MM.1S (cell line): ENCODE measurements at regions not wholly inside any gene's neighbourhood (a gene's known extent, or its start where the extent isn't known, plus 50 kb on each side); places are given as distances from the start of the nearest gene placed in this dataset.

Source experiments
- DNase-seq: peaks from one replicate; pipeline ENCODE4 v3.0.0-alpha.2; 2015
- H2AFZ ChIP-seq: fragments of 300-600 bp; sonication (generic); 2 replicates; pipeline ENCODE4 v1.6.0; 2016; ENCODE audit warnings: antibody characterized with exemption, low read length
- H3F3A ChIP-seq: fragments of 300-600 bp; sonication (generic); 2 replicates; pipeline ENCODE4 v1.6.1; 2016; ENCODE audit warnings: mild to moderate bottlenecking, antibody characterized with exemption, low read length, moderate library complexity, mixed read lengths; ENCODE audit not compliant: insufficient read depth
- H3K27ac ChIP-seq: fragments of 300-600 bp; sonication (generic); 2 replicates; pipeline ENCODE4 v1.5.1; 2016; ENCODE audit warnings: mild to moderate bottlenecking, low read length
- H3K27me3 ChIP-seq: fragments of 300-600 bp; sonication (generic); replicated peaks from 2 replicates; pipeline ENCODE4 v1.6.0; 2016; ENCODE audit warnings: low read length; ENCODE audit not compliant: insufficient read depth
- H3K36me3 ChIP-seq: fragments of 300-600 bp; sonication (generic); replicated peaks from 2 replicates; pipeline ENCODE4 v1.6.1; 2016; ENCODE audit warnings: mild to moderate bottlenecking, low read length, mixed read lengths; ENCODE audit not compliant: insufficient read depth
- H3K4me1 ChIP-seq: fragments of 300-600 bp; sonication (generic); 2 replicates; pipeline ENCODE4 v1.6.1; 2016; ENCODE audit warnings: low read length, mixed read lengths
- H3K4me2 ChIP-seq: fragments of 300-600 bp; sonication (generic); 2 replicates; pipeline ENCODE4 v1.6.0; 2016; ENCODE audit warnings: low read depth, low read length
- H3K4me3 ChIP-seq: fragments of 300-600 bp; sonication (generic); 2 replicates; pipeline ENCODE4 v1.5.1; 2016; ENCODE audit warnings: low read length, mixed read lengths
- H3K79me2 ChIP-seq: fragments of 300-600 bp; sonication (generic); 2 replicates; pipeline ENCODE4 v1.6.1; 2016; ENCODE audit warnings: mixed run types, low read length, mixed read lengths
- H3K9ac ChIP-seq: fragments of 300-600 bp; sonication (generic); 2 replicates; pipeline ENCODE4 v1.6.1; 2016; ENCODE audit warnings: low read length, mixed read lengths
- H3K9me2 ChIP-seq: fragments of 300-600 bp; sonication (generic); replicated peaks from 2 replicates; pipeline ENCODE4 v1.6.1; 2016; ENCODE audit warnings: mild to moderate bottlenecking, low read length, mixed read lengths; ENCODE audit not compliant: insufficient read depth
- H3K9me3 ChIP-seq: fragments of 300-600 bp; sonication (generic); replicated peaks from 2 replicates; pipeline ENCODE4 v1.6.1; 2016; ENCODE audit warnings: mild to moderate bottlenecking, low read length, mixed read lengths; ENCODE audit not compliant: insufficient read depth
- H4K20me1 ChIP-seq: fragments of 300-600 bp; sonication (generic); 2 replicates; pipeline ENCODE4 v1.6.1; 2016; ENCODE audit warnings: mild to moderate bottlenecking, low read length, moderate library complexity, mixed read lengths; ENCODE audit not compliant: insufficient read depth
- EZH2 ChIP-seq: fragments of 300-600 bp; sonication (generic); optimal IDR thresholded peaks from 2 replicates; pipeline ENCODE3; 2017; ENCODE audit warnings: low read depth, mild to moderate bottlenecking, antibody characterized with exemption, low read length, mixed read lengths
- EZH2phosphoT487 ChIP-seq: fragments of 300-600 bp; sonication (generic); IDR thresholded peaks from 2 replicates; pipeline ENCODE4 v1.6.1; 2018; ENCODE audit warnings: antibody characterized with exemption, low read length
- TF ChIP-seq, protein P1 (sequence below): fragments of 300-600 bp; sonication (generic); IDR thresholded peaks from 2 replicates; pipeline ENCODE4 v1.5.1; 2016; ENCODE audit warnings: antibody characterized with exemption, low read length, mixed read lengths

DNA sequence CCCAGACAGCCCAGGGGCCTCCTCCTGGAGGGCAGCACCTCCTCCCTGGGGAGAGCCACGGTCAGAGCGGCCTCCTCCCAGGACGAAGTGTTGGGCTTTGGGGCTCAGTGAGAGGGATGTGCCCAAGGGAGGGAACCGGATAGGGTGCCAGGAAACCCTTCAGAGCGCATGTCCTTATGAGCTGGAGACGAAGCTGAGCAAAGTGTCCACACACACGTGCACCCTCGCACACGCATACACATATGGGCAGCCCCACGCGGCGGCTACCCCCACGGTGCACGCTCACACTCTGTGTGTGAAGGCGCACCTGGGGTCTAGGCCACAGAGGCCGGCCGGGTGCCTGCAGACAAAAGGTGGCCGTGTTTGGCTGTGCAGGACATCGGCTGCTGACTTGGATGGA is 106.1 kb upstream of the HDAC4 start:
- H3K9ac ChIP-seq: no peak overlapping the region
- H3K9me2 ChIP-seq: no peaks in the 10 kb centered on the region
- H3K27ac ChIP-seq: no peak overlapping the region
- H3K79me2 ChIP-seq: no peaks in the 10 kb centered on the region
- no peak overlapping the region for H3K4me2 ChIP-seq
- no peaks in the 10 kb centered on the region for H3K27me3 ChIP-seq
- H3F3A ChIP-seq: no peaks in the 10 kb centered on the region
- H3K4me3 ChIP-seq: no peak overlapping the region
- H3K4me1 ChIP-seq: no peaks in the 10 kb centered on the region
- no peaks in the 10 kb centered on the region for H4K20me1 ChIP-seq
- TF ChIP-seq EZH2 (no peak), EZH2phosphoT487 (no peak)
- TF ChIP-seq, protein P1, sequence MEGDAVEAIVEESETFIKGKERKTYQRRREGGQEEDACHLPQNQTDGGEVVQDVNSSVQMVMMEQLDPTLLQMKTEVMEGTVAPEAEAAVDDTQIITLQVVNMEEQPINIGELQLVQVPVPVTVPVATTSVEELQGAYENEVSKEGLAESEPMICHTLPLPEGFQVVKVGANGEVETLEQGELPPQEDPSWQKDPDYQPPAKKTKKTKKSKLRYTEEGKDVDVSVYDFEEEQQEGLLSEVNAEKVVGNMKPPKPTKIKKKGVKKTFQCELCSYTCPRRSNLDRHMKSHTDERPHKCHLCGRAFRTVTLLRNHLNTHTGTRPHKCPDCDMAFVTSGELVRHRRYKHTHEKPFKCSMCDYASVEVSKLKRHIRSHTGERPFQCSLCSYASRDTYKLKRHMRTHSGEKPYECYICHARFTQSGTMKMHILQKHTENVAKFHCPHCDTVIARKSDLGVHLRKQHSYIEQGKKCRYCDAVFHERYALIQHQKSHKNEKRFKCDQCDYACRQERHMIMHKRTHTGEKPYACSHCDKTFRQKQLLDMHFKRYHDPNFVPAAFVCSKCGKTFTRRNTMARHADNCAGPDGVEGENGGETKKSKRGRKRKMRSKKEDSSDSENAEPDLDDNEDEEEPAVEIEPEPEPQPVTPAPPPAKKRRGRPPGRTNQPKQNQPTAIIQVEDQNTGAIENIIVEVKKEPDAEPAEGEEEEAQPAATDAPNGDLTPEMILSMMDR: no peak
- no peak for DNase-seq
- no peak overlapping the region for H2AFZ ChIP-seq
- no peaks in the 10 kb centered on the region for H3K36me3 ChIP-seq
- no peaks in the 10 kb centered on the region for H3K9me3 ChIP-seq

DNA sequence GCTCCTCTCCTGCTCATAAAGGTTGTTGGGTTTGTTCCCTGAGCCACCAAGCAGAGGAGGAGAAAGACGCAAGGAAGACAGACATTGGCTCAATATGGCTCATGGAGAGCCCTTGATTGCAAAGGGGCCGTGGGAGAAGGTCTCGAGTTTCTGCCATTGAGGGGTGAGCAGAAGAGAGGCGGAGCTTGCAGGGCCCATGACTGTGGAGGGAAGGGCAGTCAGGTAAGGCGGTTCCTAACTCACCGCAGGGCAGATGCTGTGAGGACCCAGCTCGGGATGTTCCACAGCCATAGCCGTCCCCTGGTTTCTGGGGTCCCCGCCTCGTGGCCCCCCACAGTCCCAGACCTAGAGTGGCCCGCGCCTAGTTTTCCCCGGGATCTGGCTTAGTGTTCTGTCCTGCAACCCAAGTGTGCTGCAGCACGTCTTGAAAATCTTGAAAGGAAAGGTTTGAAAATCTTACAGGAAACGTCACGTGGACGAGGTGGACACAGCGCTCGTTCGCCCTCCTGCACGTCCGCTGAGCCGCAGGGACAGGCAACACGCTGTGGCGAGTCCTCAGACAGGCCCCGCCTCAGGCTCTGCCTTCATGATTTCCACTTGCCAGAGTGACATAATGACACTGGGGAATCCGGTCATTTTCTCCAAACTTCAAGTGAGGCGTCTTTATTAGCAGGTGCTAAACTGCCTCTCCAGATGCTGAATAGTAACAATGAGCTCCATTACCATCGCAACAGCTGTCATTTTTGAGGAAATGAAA is 105.5 kb upstream of the HDAC4 start:
- no peak for TF ChIP-seq EZH2phosphoT487
- TF ChIP-seq, protein P1: no peak
- TF ChIP-seq EZH2: no peak
- Histone ChIP-seq H4K20me1 (no peaks in the 10 kb centered on the region), H3K4me3 (no peak overlapping the region)

DNA sequence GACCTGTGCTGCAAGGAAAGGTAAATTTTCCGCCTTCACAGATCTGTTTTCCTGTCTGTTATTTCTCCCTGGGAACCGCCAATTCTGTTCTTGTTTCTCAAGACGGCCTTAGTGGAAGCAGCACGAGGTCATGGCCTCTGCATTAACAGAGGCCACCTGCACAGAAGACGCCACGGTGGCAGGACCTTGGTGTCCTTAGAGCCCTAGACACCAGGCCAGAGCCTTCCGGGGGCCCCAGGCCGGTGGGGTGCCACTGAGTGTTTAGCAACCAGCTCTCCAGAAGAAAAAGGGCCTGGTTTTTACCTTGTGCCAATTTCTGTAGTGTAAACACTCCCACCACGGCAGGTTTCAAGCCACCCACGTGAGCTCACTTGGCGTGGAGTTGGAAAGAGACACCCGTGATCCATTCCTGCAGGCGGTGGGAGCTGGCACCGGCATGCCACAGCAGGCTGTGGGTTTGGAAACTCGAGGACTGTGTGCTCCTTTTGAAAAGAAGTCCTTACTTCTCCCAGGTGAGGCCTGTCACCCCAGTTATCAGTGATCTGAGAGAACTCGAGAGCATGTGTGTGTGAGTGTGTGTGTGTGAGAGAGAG is 103.9 kb upstream of the HDAC4 start:
- H2AFZ ChIP-seq: no peak overlapping the region
- no peak for DNase-seq
- TF ChIP-seq, protein P1: no peak
- TF ChIP-seq EZH2: no peak
- TF ChIP-seq EZH2phosphoT487: no peak
- H3K9ac ChIP-seq: no peak overlapping the region
- H3F3A ChIP-seq: no peaks in the 10 kb centered on the region
- no peaks in the 10 kb centered on the region for H3K79me2 ChIP-seq
- no peaks in the 10 kb centered on the region for H4K20me1 ChIP-seq
- no peaks in the 10 kb centered on the region for H3K9me2 ChIP-seq
- H3K27ac ChIP-seq: no peak overlapping the region
- H3K4me3 ChIP-seq: no peak overlapping the region
- no peaks in the 10 kb centered on the region for H3K4me1 ChIP-seq
- H3K4me2 ChIP-seq: no peak overlapping the region
- H3K27me3 ChIP-seq: 0 out of 2 replicates have a peak, but pooled peaks cover 4% of the 10 kb centered on the region
- no peaks in the 10 kb centered on the region for H3K9me3 ChIP-seq
- H3K36me3 ChIP-seq: no peaks in the 10 kb centered on the region

More for the DNA sequence above, 105.5 kb upstream of the HDAC4 start:
- Histone ChIP-seq H3F3A (no peaks in the 10 kb centered on the region), H3K9ac (no peak overlapping the region), H2AFZ (no peak overlapping the region), H3K9me2 (no peaks in the 10 kb centered on the region), H3K4me1 (no peaks in the 10 kb centered on the region), H3K36me3 (no peaks in the 10 kb centered on the region), H3K27ac (no peak overlapping the region), H3K4me2 (no peak overlapping the region), H3K79me2 (no peaks in the 10 kb centered on the region), H3K27me3 (no peaks in the 10 kb centered on the region), H3K9me3 (no peaks in the 10 kb centered on the region)
- no peak for DNase-seq
